ENCODE measurements at regions not wholly inside any gene's neighbourhood (a gene's known extent, or its start where the extent isn't known, plus 50 kb on each side); places are given as distances from the start of the nearest gene placed in this dataset.

- no peak for TF ChIP-seq EZH2phosphoT487 (IDR thresholded peaks at IDR 0.05; ENCODE audit: insufficient read depth, low read depth)
- TF ChIP-seq EZH2 (IDR thresholded peaks at IDR 0.05; ENCODE audit: insufficient read depth, poor library complexity, severe bottlenecking): no peak
Observed at GRCh38 chr2:83420993-83421392, 1038.1 kb downstream of the SUCLG1 start.

Data from GM23248 (cell line).